ENCODE measurements at regions not wholly inside any gene's neighbourhood (a gene's known extent, or its start where the extent isn't known, plus 50 kb on each side); places are given as distances from the start of the nearest gene placed in this dataset.
A peak's percentile ranks its signal among the peaks of the same experiment; 100 is the strongest.

GRCh38 chr20:40977218-40977617, 51.4 kb upstream of the TOP1 start:
- no peak overlapping the region for H3K9ac ChIP-seq (ENCODE audit: insufficient read depth in 1 of 2, low read depth in 2 of 2, low read length in 2 of 2)
- H3K36me3 ChIP-seq (ENCODE audit: control insufficient read depth, insufficient read depth, low read length), result no peaks in the 10 kb centered on the region
- H3K4me1 ChIP-seq (replicated peaks in 1 of 2; ENCODE audit: control insufficient read depth in 2 of 2, insufficient read depth in 2 of 2, low read length in 2 of 2), result no peaks in the 10 kb centered on the region
- H3K4me3 ChIP-seq, result no peak overlapping the region
- H3K79me2 ChIP-seq (ENCODE audit: control insufficient read depth, insufficient read depth, low read length), result no peaks in the 10 kb centered on the region
- no peaks in the 10 kb centered on the region; a peak in 1 of 5 replicates for H3K27me3 ChIP-seq (ENCODE audit: control insufficient read depth in 2 of 2, insufficient read depth in 2 of 2, low read length in 2 of 2)
- no peak overlapping the region for H3K4me2 ChIP-seq (ENCODE audit: insufficient read depth, low read length)
- no peaks in the 10 kb centered on the region for H4K20me1 ChIP-seq (replicated peaks; ENCODE audit: control insufficient read depth, insufficient read depth, low read length)
- CTCF ChIA-PET (ENCODE audit: low intra/inter-chr PET ratio), result no interaction called here
- H3K9me1 ChIP-seq (ENCODE audit: control insufficient read depth, insufficient read depth, low read length), result no peaks in the 10 kb centered on the region
- no peak for FAIRE-seq
- in situ Hi-C loops (cut with MboI), result loop anchor here (10.0 kb wide), 1 partner anchor 258 kb away; no protein-coding TSS in a partner anchor
- H2AFZ ChIP-seq (ENCODE audit: low read depth, low read length), result no peak overlapping the region
- POLR2A ChIA-PET, result no interaction called here
- no peak overlapping the region for H3K27ac ChIP-seq (ENCODE audit: extremely low read depth, low read depth, low read length)
- TF ChIP-seq ZNF507 (tag; conservative IDR thresholded peaks at IDR 0.05), result peak; percentile 100
- TF ChIP-seq ZNF740 (CRISPR knock-in tag; IDR thresholded peaks at IDR 0.05), result no peak
- TF ChIP-seq ZNF740 (tag; IDR thresholded peaks at IDR 0.05), result no peak
- 0 out of 4 replicates have a peak, but pooled peaks of 1 of the 2 experiments have one; percentile 10 for TF ChIP-seq TRIM24 (IDR thresholded peaks at IDR 0.05)
- TF ChIP-seq ZNF354B (CRISPR knock-in tag; IDR thresholded peaks at IDR 0.05), result peak; percentile 91
- intact Hi-C loops (cut with micrococcal nuclease), result no loop called here
- H3K9me3 ChIP-seq (replicated peaks; ENCODE audit: control insufficient read depth, insufficient read depth, low read depth, low read length), result no peaks in the 10 kb centered on the region
- no peak for ATAC-seq
- DNase-seq (ENCODE audit: extremely low read depth in 1 of 4, low spot score in 3 of 4), result no peak
- no TSS peak for BruUV-seq (replicated peaks)

- in situ Hi-C loops (cut with MboI), result loop anchor here (10.0 kb wide), 1 partner anchor 256 kb away; no protein-coding TSS in a partner anchor
- no peaks in the 10 kb centered on the region for H3K79me2 ChIP-seq (ENCODE audit: control insufficient read depth, insufficient read depth, low read length)
- H3K4me2 ChIP-seq (ENCODE audit: insufficient read depth, low read length), result no peak overlapping the region
- H3K9me1 ChIP-seq (ENCODE audit: control insufficient read depth, insufficient read depth, low read length), result no peaks in the 10 kb centered on the region
- no peaks in the 10 kb centered on the region for H3K9me3 ChIP-seq (replicated peaks; ENCODE audit: control insufficient read depth, insufficient read depth, low read depth, low read length)
- H3K4me1 ChIP-seq (replicated peaks in 1 of 2; ENCODE audit: control insufficient read depth in 2 of 2, insufficient read depth in 2 of 2, low read length in 2 of 2), result no peaks in the 10 kb centered on the region
- no peak overlapping the region for H3K4me3 ChIP-seq
- no peak overlapping the region for H3K27ac ChIP-seq (ENCODE audit: extremely low read depth, low read depth, low read length)
- FAIRE-seq, result no peak
- H2AFZ ChIP-seq (ENCODE audit: low read depth, low read length), result no peak overlapping the region
- no peaks in the 10 kb centered on the region for H3K27me3 ChIP-seq (ENCODE audit: control insufficient read depth in 2 of 2, insufficient read depth in 2 of 2, low read length in 2 of 2)
- no TSS peak for BruUV-seq (replicated peaks)
- intact Hi-C loops (cut with micrococcal nuclease), result no loop called here
- POLR2A ChIA-PET, result interaction anchor here (0.8 kb wide), 1 partner anchor 971 kb away, joined by 3 read pairs; no protein-coding TSS in a partner anchor
- no peak for TF ChIP-seq ZC3H8 (IDR thresholded peaks at IDR 0.05)
- TF ChIP-seq SRSF3 (IDR thresholded peaks at IDR 0.05; ENCODE audit: insufficient read depth, low read length), result no peak
- TF ChIP-seq ZNF511 (CRISPR knock-in tag; IDR thresholded peaks at IDR 0.05), result no peak
- no peak for TF ChIP-seq RCOR1 (IDR thresholded peaks at IDR 0.05; ENCODE audit: borderline replicate concordance in 1 of 2, low read depth in 2 of 2, low read length in 2 of 2)
- TF ChIP-seq BRCA1 (IDR thresholded peaks at IDR 0.05), result no peak
- no peak for TF ChIP-seq BRCA1 (CRISPR knock-in tag; IDR thresholded peaks at IDR 0.05)
- no peak for TF ChIP-seq MTF1 (CRISPR knock-in tag; IDR thresholded peaks at IDR 0.05; ENCODE audit: borderline replicate concordance)
- TF ChIP-seq EWSR1 (IDR thresholded peaks at IDR 0.05; ENCODE audit: borderline replicate concordance, low read depth, partially characterized antibody), result no peak
- TF ChIP-seq ZSCAN29 (IDR thresholded peaks at IDR 0.05), result no peak
- no peak for TF ChIP-seq GABPB2 (CRISPR knock-in tag; conservative IDR thresholded peaks at IDR 0.05)
- no peak for TF ChIP-seq TCFL5 (CRISPR knock-in tag; conservative IDR thresholded peaks at IDR 0.05)
- no peak for TF ChIP-seq RAD21 (CRISPR knock-in tag; conservative IDR thresholded peaks at IDR 0.05 in 1 of 2, IDR thresholded peaks at IDR 0.05 in 1 of 2)
- TF ChIP-seq MAX (CRISPR knock-in tag; IDR thresholded peaks at IDR 0.05), result no peak
- CTCF ChIA-PET (ENCODE audit: low intra/inter-chr PET ratio), result no interaction called here
- 0% methylated on average over 3 of the region's 3 CpGs for WGBS (ENCODE audit: insufficient coverage, low coverage, missing lambda C conversion rate)
- no peak for ATAC-seq
- H3K36me3 ChIP-seq (ENCODE audit: control insufficient read depth, insufficient read depth, low read length), result no peaks in the 10 kb centered on the region
- no peak overlapping the region for H3K9ac ChIP-seq (ENCODE audit: insufficient read depth in 1 of 2, low read depth in 2 of 2, low read length in 2 of 2)
- H4K20me1 ChIP-seq (replicated peaks; ENCODE audit: control insufficient read depth, insufficient read depth, low read length), result no peaks in the 10 kb centered on the region
- no peak for DNase-seq (ENCODE audit: extremely low read depth in 1 of 4, low spot score in 3 of 4)
These were observed 49.9 kb upstream of the TOP1 start for GRCh38 chr20:40978761-40979160.

All from K562 (cell line).